ENCODE measurements at regions not wholly inside any gene's neighbourhood (a gene's known extent, or its start where the extent isn't known, plus 50 kb on each side); places are given as distances from the start of the nearest gene placed in this dataset.

DNA sequence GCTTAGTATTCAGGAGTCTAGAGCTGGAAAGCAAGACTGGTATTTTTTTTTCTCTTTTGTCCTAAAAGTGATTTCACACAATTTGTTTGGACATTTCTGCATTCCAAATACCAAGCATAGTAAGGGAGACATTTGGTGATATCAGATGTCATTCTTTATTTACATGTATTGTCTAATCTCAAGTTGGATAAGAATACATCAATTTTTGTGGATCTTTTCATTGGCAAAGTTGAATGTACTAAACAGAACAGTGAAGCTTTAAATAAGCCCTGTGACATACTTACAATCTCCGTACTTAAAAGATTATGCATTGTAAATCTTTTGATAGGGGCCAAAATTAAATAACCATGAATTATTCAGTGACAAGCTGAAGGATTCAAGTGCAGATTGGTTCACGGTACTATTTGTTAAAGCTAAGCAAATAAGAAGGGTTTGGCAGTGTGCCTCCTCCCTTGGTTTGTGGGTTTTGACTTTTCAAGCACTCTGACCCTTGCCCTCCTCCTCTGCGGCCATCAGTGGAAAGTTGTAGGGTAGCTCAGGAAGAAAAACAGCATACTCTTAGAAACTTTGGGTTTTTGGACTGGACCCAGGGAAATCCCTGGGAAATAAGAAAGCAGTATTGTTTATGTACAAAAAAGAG is 663.7 kb downstream of the ADGRL2 start:
- H2AFZ ChIP-seq (ENCODE audit: low read length), result no peak overlapping the region
- H3K27ac ChIP-seq (ENCODE audit: low read depth, low read length), result no peak overlapping the region
- H3K4me1 ChIP-seq (ENCODE audit: insufficient read depth, low read length), result no peaks in the 10 kb centered on the region
- TF ChIP-seq, protein P1, sequence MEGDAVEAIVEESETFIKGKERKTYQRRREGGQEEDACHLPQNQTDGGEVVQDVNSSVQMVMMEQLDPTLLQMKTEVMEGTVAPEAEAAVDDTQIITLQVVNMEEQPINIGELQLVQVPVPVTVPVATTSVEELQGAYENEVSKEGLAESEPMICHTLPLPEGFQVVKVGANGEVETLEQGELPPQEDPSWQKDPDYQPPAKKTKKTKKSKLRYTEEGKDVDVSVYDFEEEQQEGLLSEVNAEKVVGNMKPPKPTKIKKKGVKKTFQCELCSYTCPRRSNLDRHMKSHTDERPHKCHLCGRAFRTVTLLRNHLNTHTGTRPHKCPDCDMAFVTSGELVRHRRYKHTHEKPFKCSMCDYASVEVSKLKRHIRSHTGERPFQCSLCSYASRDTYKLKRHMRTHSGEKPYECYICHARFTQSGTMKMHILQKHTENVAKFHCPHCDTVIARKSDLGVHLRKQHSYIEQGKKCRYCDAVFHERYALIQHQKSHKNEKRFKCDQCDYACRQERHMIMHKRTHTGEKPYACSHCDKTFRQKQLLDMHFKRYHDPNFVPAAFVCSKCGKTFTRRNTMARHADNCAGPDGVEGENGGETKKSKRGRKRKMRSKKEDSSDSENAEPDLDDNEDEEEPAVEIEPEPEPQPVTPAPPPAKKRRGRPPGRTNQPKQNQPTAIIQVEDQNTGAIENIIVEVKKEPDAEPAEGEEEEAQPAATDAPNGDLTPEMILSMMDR (IDR thresholded peaks at IDR 0.05; ENCODE audit: extremely low read depth, low read depth, low read length), result no peak
- H3K4me2 ChIP-seq (ENCODE audit: insufficient read depth, low read length), result no peak overlapping the region
- H4K20me1 ChIP-seq (ENCODE audit: insufficient read depth, low read length), result no peaks in the 10 kb centered on the region
- H3K79me2 ChIP-seq (ENCODE audit: insufficient read depth, low read length), result no peaks in the 10 kb centered on the region
- no peaks in the 10 kb centered on the region for H3K36me3 ChIP-seq (ENCODE audit: insufficient read depth, low read length)
- H3K4me3 ChIP-seq (ENCODE audit: insufficient read depth, low read length), result no peak overlapping the region
- DNase-seq (ENCODE audit: insufficient read length, low spot score, missing footprints), result no peak
- no peaks in the 10 kb centered on the region for H3K27me3 ChIP-seq (ENCODE audit: insufficient read depth, low read length)
- no peaks in the 10 kb centered on the region for H3K9me3 ChIP-seq (ENCODE audit: low read depth, low read length)

DNA sequence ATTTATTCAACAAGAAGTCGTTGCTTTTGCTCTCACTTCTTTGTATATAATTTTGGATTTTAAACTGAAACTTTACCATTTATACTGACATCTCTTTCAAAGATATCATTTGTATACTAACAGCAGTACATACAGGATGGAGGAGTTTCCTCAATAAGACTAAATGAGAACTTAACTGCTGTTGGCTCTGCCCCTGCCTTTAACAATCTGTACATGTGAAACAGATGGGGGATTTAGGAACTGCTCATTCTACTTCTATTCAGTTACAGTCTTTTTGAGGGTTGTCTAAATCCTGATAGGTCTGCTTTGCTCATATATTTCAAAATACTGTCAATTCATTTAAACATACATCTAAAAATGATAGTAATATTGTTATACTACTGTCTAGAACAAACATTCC is 663.2 kb downstream of the ADGRL2 start:
- DNase-seq (ENCODE audit: insufficient read length, low spot score, missing footprints), result no peak
- no peaks in the 10 kb centered on the region for H3K27me3 ChIP-seq (ENCODE audit: insufficient read depth, low read length)
- no peak overlapping the region for H2AFZ ChIP-seq (ENCODE audit: low read length)
- H3K4me2 ChIP-seq (ENCODE audit: insufficient read depth, low read length), result no peak overlapping the region
- no peaks in the 10 kb centered on the region for H4K20me1 ChIP-seq (ENCODE audit: insufficient read depth, low read length)
- H3K27ac ChIP-seq (ENCODE audit: low read depth, low read length), result no peak overlapping the region
- H3K4me1 ChIP-seq (ENCODE audit: insufficient read depth, low read length), result no peaks in the 10 kb centered on the region
- TF ChIP-seq, protein P1 (IDR thresholded peaks at IDR 0.05; ENCODE audit: extremely low read depth, low read depth, low read length), result no peak
- no peak overlapping the region for H3K4me3 ChIP-seq (ENCODE audit: insufficient read depth, low read length)
- no peaks in the 10 kb centered on the region for H3K9me3 ChIP-seq (ENCODE audit: low read depth, low read length)
- no peaks in the 10 kb centered on the region for H3K36me3 ChIP-seq (ENCODE audit: insufficient read depth, low read length)
- H3K79me2 ChIP-seq (ENCODE audit: insufficient read depth, low read length), result no peaks in the 10 kb centered on the region

DNA sequence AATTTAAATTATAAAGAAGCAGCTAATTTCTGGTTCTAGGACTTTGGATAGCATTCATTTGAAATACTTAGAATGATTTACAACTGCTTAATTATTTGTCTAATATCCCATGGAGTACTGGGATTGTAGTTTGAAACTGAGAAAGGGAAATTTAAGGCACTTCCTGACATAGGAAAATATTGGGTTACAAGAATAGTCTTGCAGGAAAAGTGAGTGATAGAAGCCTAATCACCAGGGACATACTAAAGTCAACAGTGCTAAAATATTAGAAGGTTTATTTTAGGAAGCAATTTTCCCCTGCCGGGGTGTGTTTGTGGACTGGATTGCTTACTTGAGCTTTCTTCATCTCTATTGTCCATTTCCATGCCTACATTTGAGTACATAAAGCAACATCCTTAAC is 661.6 kb downstream of the ADGRL2 start:
- H3K4me3 ChIP-seq (ENCODE audit: insufficient read depth, low read length), result no peak overlapping the region
- H3K36me3 ChIP-seq (ENCODE audit: insufficient read depth, low read length), result no peaks in the 10 kb centered on the region
- H3K4me1 ChIP-seq (ENCODE audit: insufficient read depth, low read length), result no peaks in the 10 kb centered on the region
- no peaks in the 10 kb centered on the region for H3K27me3 ChIP-seq (ENCODE audit: insufficient read depth, low read length)
- H4K20me1 ChIP-seq (ENCODE audit: insufficient read depth, low read length), result no peaks in the 10 kb centered on the region
- DNase-seq (ENCODE audit: insufficient read length, low spot score, missing footprints), result no peak
- TF ChIP-seq, protein P1 (IDR thresholded peaks at IDR 0.05; ENCODE audit: extremely low read depth, low read depth, low read length), result no peak
- no peaks in the 10 kb centered on the region for H3K9me3 ChIP-seq (ENCODE audit: low read depth, low read length)
- no peaks in the 10 kb centered on the region for H3K79me2 ChIP-seq (ENCODE audit: insufficient read depth, low read length)
- H3K4me2 ChIP-seq (ENCODE audit: insufficient read depth, low read length), result no peak overlapping the region
- no peak overlapping the region for H2AFZ ChIP-seq (ENCODE audit: low read length)
- H3K27ac ChIP-seq (ENCODE audit: low read depth, low read length), result no peak overlapping the region

DNA sequence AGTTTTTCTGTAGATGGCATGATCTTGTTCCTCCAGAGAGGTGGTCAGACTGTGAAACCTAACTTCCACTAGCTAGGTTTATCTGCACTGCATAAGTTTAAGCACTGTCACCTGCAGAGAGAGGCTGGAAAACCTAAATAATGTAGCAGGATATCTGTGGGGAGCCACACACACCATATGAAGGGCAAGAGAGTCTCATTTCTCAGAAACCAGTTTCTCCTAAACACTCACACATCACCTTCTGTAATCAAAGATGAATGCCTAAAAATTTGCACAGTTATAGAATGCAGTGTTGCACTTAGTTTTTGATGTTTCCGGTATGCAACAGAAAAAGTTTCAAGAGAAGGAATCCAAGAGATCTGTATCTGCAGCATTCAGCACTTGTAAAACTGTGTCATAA is 654.6 kb downstream of the ADGRL2 start:
- no peak overlapping the region for H3K27ac ChIP-seq (ENCODE audit: low read depth, low read length)
- H3K9me3 ChIP-seq (ENCODE audit: low read depth, low read length), result peaks cover 2% of the 10 kb centered on the region
- no peak for DNase-seq (ENCODE audit: insufficient read length, low spot score, missing footprints)
- no peaks in the 10 kb centered on the region for H3K36me3 ChIP-seq (ENCODE audit: insufficient read depth, low read length)
- H3K79me2 ChIP-seq (ENCODE audit: insufficient read depth, low read length), result no peaks in the 10 kb centered on the region
- no peaks in the 10 kb centered on the region for H3K4me1 ChIP-seq (ENCODE audit: insufficient read depth, low read length)
- H2AFZ ChIP-seq (ENCODE audit: low read length), result no peak overlapping the region
- H4K20me1 ChIP-seq (ENCODE audit: insufficient read depth, low read length), result no peaks in the 10 kb centered on the region
- no peak overlapping the region for H3K4me2 ChIP-seq (ENCODE audit: insufficient read depth, low read length)
- H3K4me3 ChIP-seq (ENCODE audit: insufficient read depth, low read length), result no peak overlapping the region
- TF ChIP-seq, protein P1 (IDR thresholded peaks at IDR 0.05; ENCODE audit: extremely low read depth, low read depth, low read length), result no peak
- H3K27me3 ChIP-seq (ENCODE audit: insufficient read depth, low read length), result no peaks in the 10 kb centered on the region
